K562 (cell line): ENCODE measurements at regions not wholly inside any gene's neighbourhood (a gene's known extent, or its start where the extent isn't known, plus 50 kb on each side); places are given as distances from the start of the nearest gene placed in this dataset.

ENCODE experiments used
- ATAC-seq: fragments of 200-7000 bp; cut with Tn5 transposase; 3 replicates; pipeline ENCODE4 v1.9.1; 2020; ENCODE audit warnings: moderate library complexity
- BruUV-seq: library from RNA; stranded (reverse); fragments of 400-500 nt; replicated peaks from 2 replicates; lab custom pipeline; 2021; lab: Mats Ljungman, UMichigan
- CTCF ChIA-PET: fragments of 300-600 bp; formaldehyde crosslinking; extraction: SDS; loops from one replicate; lab custom pipeline; 2021; ENCODE audit warnings: low intra/inter-chr PET ratio; lab: Yijun Ruan, JAX
- POLR2A ChIA-PET: fragments of 300-600, 350-650 bp; sonication (Branson Sonifier 250); formaldehyde crosslinking; extraction: SDS; loops from one replicate; lab custom pipeline; 2021; ENCODE audit warnings: antibody characterized with exemption, inconsistent platforms; lab: Yijun Ruan, JAX
- DNase-seq, 4 experiments: peaks; one replicate each; pipeline versions ENCODE4 v3.0.0 to v3.0.0-alpha.2; 2011 to 2018; ENCODE audit warnings: low spot score in 3 of 4, mixed read lengths in 3 of 4; ENCODE audit errors: extremely low read depth in 1 of 4
- FAIRE-seq: peaks from 2 replicates; lab custom pipeline; 2011; peaks lifted over from hg19 to GRCh38; lab: Jason Lieb, UNC
- H2AFZ ChIP-seq: 2 replicates; pipeline ENCODE4 v1.6.0; 2011; ENCODE audit warnings: low read depth, low read length, control low read depth, inconsistent platforms
- H3K27ac ChIP-seq: fragments of 200-600 bp; 3 replicates; pipeline ENCODE4 v1.8.0; 2011; ENCODE audit warnings: low read depth, mild to moderate bottlenecking, control low read depth, inconsistent platforms, low read length, moderate library complexity, mixed read lengths; ENCODE audit errors: extremely low read depth
- H3K27me3 ChIP-seq, 2 experiments: fragments of 300-600 bp in 1 of 2; 2 replicates in 1 of 2; 3 replicates in 1 of 2; pipeline versions ENCODE4 v1.6.0 to v1.8.0; 2011; ENCODE audit warnings: inconsistent platforms in 2 of 2, low read length in 2 of 2, mild to moderate bottlenecking in 1 of 2, mixed read lengths in 1 of 2, moderate library complexity in 1 of 2; ENCODE audit not compliant: control insufficient read depth in 2 of 2, insufficient read depth in 2 of 2
- H3K36me3 ChIP-seq: fragments of 300-600 bp; 3 replicates; pipeline ENCODE4 v1.8.0; 2011; ENCODE audit warnings: mild to moderate bottlenecking, low read length, inconsistent platforms; ENCODE audit not compliant: control insufficient read depth, insufficient read depth
- H3K4me1 ChIP-seq, 2 experiments: fragments of 200-600 bp in 1 of 2; replicated peaks in 1 of 2; 2 replicates in 1 of 2; 3 replicates in 1 of 2; pipeline versions ENCODE4 v1.5.1 to v1.8.0; 2011; ENCODE audit warnings: inconsistent platforms in 2 of 2, low read length in 2 of 2, mild to moderate bottlenecking in 1 of 2, mixed read lengths in 1 of 2, moderate library complexity in 1 of 2; ENCODE audit not compliant: control insufficient read depth in 2 of 2, insufficient read depth in 2 of 2
- H3K4me2 ChIP-seq: 2 replicates; pipeline ENCODE4 v1.6.1; 2011; ENCODE audit warnings: low read length, control low read depth, inconsistent platforms, mixed read lengths; ENCODE audit not compliant: insufficient read depth
- H3K4me3 ChIP-seq: fragments of 200-600 bp; sonication (generic), shearing (Covaris generic); 2 replicates; pipeline ENCODE4 v1.5.1; 2016; ENCODE audit warnings: control low read depth, inconsistent platforms
- H3K79me2 ChIP-seq: fragments of 200-600 bp; 3 replicates; pipeline ENCODE4 v1.8.0; 2011; ENCODE audit warnings: low read length, inconsistent platforms; ENCODE audit not compliant: control insufficient read depth, insufficient read depth
- H3K9ac ChIP-seq, 2 experiments: 2 replicates each; pipeline versions ENCODE4 v1.6.0 to v1.6.1; 2011; ENCODE audit warnings: low read depth in 2 of 2, low read length in 2 of 2, control low read depth in 1 of 2, inconsistent platforms in 1 of 2, mild to moderate bottlenecking in 1 of 2, mixed read lengths in 1 of 2; ENCODE audit not compliant: insufficient read depth in 1 of 2
- H3K9me1 ChIP-seq: one replicate; pipeline ENCODE4 v1.6.0; 2011; ENCODE audit warnings: inconsistent platforms, mild to moderate bottlenecking, low read length, moderate library complexity; ENCODE audit not compliant: control insufficient read depth, insufficient read depth
- H3K9me3 ChIP-seq: replicated peaks from 2 replicates; pipeline ENCODE4 v1.5.1; 2011; ENCODE audit warnings: low read depth, low read length, inconsistent platforms; ENCODE audit not compliant: control insufficient read depth, insufficient read depth
- H4K20me1 ChIP-seq: replicated peaks from 2 replicates; pipeline ENCODE4 v1.6.1; 2011; ENCODE audit warnings: low read length, inconsistent platforms, mixed read lengths; ENCODE audit not compliant: control insufficient read depth, insufficient read depth
- ARID3A ChIP-seq: IDR thresholded peaks from 2 replicates; pipeline ENCODE4 v1.6.1; 2012; ENCODE audit warnings: low read depth, low read length, improper control_type of control experiment, borderline replicate concordance
- CBX5 ChIP-seq: IDR thresholded peaks from 2 replicates; pipeline ENCODE4 v1.6.1; 2014; ENCODE audit warnings: low read depth, borderline replicate concordance
- HNRNPK ChIP-seq: fragments of 200-400 bp; formaldehyde crosslinking; IDR thresholded peaks from one replicate; pipeline ENCODE4 v1.6.1; 2018; ENCODE audit warnings: mild to moderate bottlenecking, low read depth, low read length; ENCODE audit not compliant: poor library complexity, severe bottlenecking
- IFI16 ChIP-seq: fragments of 250-450 bp; sonication (Bioruptor Pico); IDR thresholded peaks from 2 replicates; pipeline ENCODE4 v2.1.2; 2022; ENCODE audit warnings: mild to moderate bottlenecking, inconsistent platforms
- KAT8 ChIP-seq: fragments of 450-650 bp; IDR thresholded peaks from 2 replicates; pipeline ENCODE4 v1.6.1; 2016; ENCODE audit warnings: low read depth, mild to moderate bottlenecking
- MEF2D ChIP-seq: conservative IDR thresholded peaks from 2 replicates; pipeline ENCODE4 v1.6.1; 2016; ENCODE audit warnings: low read depth, missing genetic modification characterization, missing compliant biosample characterization
- MITF ChIP-seq: IDR thresholded peaks from 2 replicates; pipeline ENCODE4 v1.6.1; 2014; ENCODE audit warnings: antibody characterized with exemption
- NCOA2 ChIP-seq, 2 experiments: fragments of 450-650 bp; IDR thresholded peaks; 2 replicates each; pipeline ENCODE4 v1.6.1; 2018; ENCODE audit warnings: mild to moderate bottlenecking in 2 of 2, moderate library complexity in 1 of 2; ENCODE audit not compliant: partially characterized antibody in 2 of 2
- POLR2H ChIP-seq: IDR thresholded peaks from 2 replicates; pipeline ENCODE4 v1.6.1; 2016; ENCODE audit warnings: missing genetic modification characterization, low read depth, mild to moderate bottlenecking, control low read depth, missing compliant biosample characterization, moderate library complexity
- RFX5 ChIP-seq: IDR thresholded peaks from 2 replicates; pipeline ENCODE4 v1.6.1; 2011; ENCODE audit warnings: low read depth, mild to moderate bottlenecking, improper control_type of control experiment, low read length
- SMARCB1 ChIP-seq: IDR thresholded peaks from 2 replicates; pipeline ENCODE4 v1.6.1; 2011; ENCODE audit warnings: improper control_type of control experiment, low read depth; ENCODE audit not compliant: insufficient read length
- XRCC4 ChIP-seq: IDR thresholded peaks from one replicate; pipeline ENCODE4 v1.6.1; 2011; ENCODE audit not compliant: insufficient read depth, insufficient read length; ENCODE audit errors: extremely low read depth
- ZC3H4 ChIP-seq: sonication (generic); formaldehyde crosslinking; IDR thresholded peaks from 2 replicates; pipeline ENCODE4 v1.9.0; 2021; ENCODE audit warnings: missing genetic modification reagents, borderline replicate concordance
- ZFP36 ChIP-seq: fragments of 150-350 bp; IDR thresholded peaks from 2 replicates; pipeline ENCODE4 v1.6.1; 2018; ENCODE audit warnings: low read length, low read depth; ENCODE audit not compliant: partially characterized antibody
- ZNF79 ChIP-seq: fragments of 250-450 bp; sonication (Bioruptor Pico); IDR thresholded peaks from 2 replicates; pipeline ENCODE4 v1.4.0; 2020; ENCODE audit warnings: low read depth, mild to moderate bottlenecking, moderate library complexity
- ZNF830 ChIP-seq: fragments of 250-450 bp; sonication (Bioruptor Pico); IDR thresholded peaks from 2 replicates; pipeline ENCODE4 v1.5.0; 2021; ENCODE audit warnings: mild to moderate bottlenecking
- WGBS: fragments of 100-300 bp; shearing (Covaris generic); methylation state at CpG from one replicate; pipeline ENCODE4 v1.1.6; 2016; ENCODE audit warnings: low coverage, mixed read lengths; ENCODE audit not compliant: insufficient coverage; ENCODE audit errors: missing lambda C conversion rate; 5-methylcytosine and 5-hydroxymethylcytosine counted together
- in situ Hi-C: fragments of 300-500 bp; cut with MboI; formaldehyde crosslinking; loops from 4 replicates; pipeline ENCODE4 v1.15.0; 2018; ENCODE audit warnings: inconsistent platforms, mixed read lengths
- intact Hi-C: fragments of 100-400 bp; cut with micrococcal nuclease; formaldehyde crosslinking; loops from 2 replicates; pipeline ENCODE4 v1.14.2; 2022
- TF ChIP-seq, protein P1 (sequence below): fragments of 450-650 bp; conservative IDR thresholded peaks from 2 replicates; pipeline ENCODE4 v1.6.1; 2016; ENCODE audit warnings: missing genetic modification characterization, low read depth, mild to moderate bottlenecking, missing compliant biosample characterization, moderate library complexity
- TF ChIP-seq, protein P2 (sequence below): conservative IDR thresholded peaks from 2 replicates; pipeline ENCODE4 v1.6.1; 2011; ENCODE audit warnings: low read depth, mild to moderate bottlenecking, low read length; ENCODE audit not compliant: control insufficient read depth

DNA sequence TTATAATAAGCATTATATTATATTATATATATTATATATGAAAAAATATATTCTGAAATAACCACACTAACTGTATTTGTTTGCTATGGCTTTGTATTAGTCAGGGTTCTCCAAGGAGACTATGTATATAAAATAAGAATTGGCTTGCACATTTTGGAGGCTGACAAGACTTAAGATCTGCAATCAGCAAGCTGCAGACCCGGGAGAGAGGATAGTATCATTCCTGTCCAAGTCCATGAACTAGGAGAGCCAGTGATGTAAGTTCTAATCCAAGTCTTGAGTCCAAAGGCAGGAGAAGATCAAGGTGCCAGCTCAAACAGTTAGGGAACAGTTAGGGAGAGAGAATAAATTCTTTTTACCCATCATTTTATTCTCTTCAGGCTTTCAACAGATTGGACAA lies 639.5 kb downstream of the PLPP3 start (continued):
- TF ChIP-seq NCOA2 (IDR thresholded peaks at IDR 0.05; ENCODE audit: partially characterized antibody in 2 of 2) (no peak), POLR2H (tag) (no peak), ZNF830 (CRISPR knock-in tag) (no peak), ARID3A (no peak), XRCC4 (no peak), ZNF79 (CRISPR knock-in tag) (no peak), HNRNPK (no peak), CBX5 (no peak), KAT8 (no peak)

DNA sequence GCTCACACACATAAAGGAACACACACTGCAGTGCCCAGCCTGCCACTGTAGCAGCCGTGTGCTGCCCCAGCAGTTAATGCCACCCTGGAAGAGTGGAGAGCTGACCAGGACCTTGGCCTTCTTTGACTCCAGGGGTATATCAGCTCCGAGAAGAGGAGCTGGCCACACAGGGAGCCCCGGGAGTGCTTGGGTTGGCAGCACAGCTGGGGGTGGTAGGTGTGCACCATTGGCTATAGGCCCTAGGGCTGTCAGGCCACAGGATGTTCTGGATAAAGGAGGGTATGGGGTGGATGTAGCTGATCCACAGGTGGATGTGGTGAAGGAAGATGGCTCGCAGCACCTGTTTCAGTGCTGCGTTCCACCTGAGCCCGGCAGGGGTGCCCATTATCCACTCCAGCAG lies 640.5 kb downstream of the PLPP3 start:
- H2AFZ ChIP-seq: no peak overlapping the region
- no peaks in the 10 kb centered on the region for H3K4me1 ChIP-seq
- no peaks in the 10 kb centered on the region for H3K36me3 ChIP-seq
- 1% methylated on average over 6 of the region's 6 CpGs for WGBS
- no peaks in the 10 kb centered on the region for H3K9me3 ChIP-seq
- no peaks in the 10 kb centered on the region for H3K27me3 ChIP-seq
- BruUV-seq: no TSS peak
- in situ Hi-C loops (no loop called here), intact Hi-C loops (no loop called here)
- H3K9me1 ChIP-seq: no peaks in the 10 kb centered on the region
- no peak overlapping the region for H3K9ac ChIP-seq
- H3K4me2 ChIP-seq: no peak overlapping the region
- no peak overlapping the region for H3K27ac ChIP-seq
- H3K4me3 ChIP-seq: no peak overlapping the region
- POLR2A ChIA-PET: interaction anchor here (0.6 kb wide), 1 partner anchor 9 kb away, joined by 3 read pairs; no protein-coding TSS in a partner anchor
- ATAC-seq (no peak), FAIRE-seq (no peak), DNase-seq (no peak)
- no peaks in the 10 kb centered on the region for H3K79me2 ChIP-seq
- CTCF ChIA-PET: no interaction called here
- no peaks in the 10 kb centered on the region for H4K20me1 ChIP-seq
- TF ChIP-seq, protein P1, sequence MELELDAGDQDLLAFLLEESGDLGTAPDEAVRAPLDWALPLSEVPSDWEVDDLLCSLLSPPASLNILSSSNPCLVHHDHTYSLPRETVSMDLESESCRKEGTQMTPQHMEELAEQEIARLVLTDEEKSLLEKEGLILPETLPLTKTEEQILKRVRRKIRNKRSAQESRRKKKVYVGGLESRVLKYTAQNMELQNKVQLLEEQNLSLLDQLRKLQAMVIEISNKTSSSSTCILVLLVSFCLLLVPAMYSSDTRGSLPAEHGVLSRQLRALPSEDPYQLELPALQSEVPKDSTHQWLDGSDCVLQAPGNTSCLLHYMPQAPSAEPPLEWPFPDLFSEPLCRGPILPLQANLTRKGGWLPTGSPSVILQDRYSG: no peak
- TF ChIP-seq SMARCB1 (no peak), MITF (no peak), MEF2D (tag) (no peak), ZFP36 (no peak), ZC3H4 (CRISPR knock-in tag) (no peak), IFI16 (CRISPR knock-in tag) (no peak), RFX5 (no peak)
- TF ChIP-seq, protein P2, sequence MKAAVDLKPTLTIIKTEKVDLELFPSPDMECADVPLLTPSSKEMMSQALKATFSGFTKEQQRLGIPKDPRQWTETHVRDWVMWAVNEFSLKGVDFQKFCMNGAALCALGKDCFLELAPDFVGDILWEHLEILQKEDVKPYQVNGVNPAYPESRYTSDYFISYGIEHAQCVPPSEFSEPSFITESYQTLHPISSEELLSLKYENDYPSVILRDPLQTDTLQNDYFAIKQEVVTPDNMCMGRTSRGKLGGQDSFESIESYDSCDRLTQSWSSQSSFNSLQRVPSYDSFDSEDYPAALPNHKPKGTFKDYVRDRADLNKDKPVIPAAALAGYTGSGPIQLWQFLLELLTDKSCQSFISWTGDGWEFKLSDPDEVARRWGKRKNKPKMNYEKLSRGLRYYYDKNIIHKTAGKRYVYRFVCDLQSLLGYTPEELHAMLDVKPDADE: no peak
